ENCODE measurements at regions not wholly inside any gene's neighbourhood (a gene's known extent, or its start where the extent isn't known, plus 50 kb on each side); places are given as distances from the start of the nearest gene placed in this dataset.
"Not testable (repeated sequence)": the region's sequence is repeated elsewhere in the genome, so short reads cannot be mapped to it uniquely, and the experiment has no call there.

DNA sequence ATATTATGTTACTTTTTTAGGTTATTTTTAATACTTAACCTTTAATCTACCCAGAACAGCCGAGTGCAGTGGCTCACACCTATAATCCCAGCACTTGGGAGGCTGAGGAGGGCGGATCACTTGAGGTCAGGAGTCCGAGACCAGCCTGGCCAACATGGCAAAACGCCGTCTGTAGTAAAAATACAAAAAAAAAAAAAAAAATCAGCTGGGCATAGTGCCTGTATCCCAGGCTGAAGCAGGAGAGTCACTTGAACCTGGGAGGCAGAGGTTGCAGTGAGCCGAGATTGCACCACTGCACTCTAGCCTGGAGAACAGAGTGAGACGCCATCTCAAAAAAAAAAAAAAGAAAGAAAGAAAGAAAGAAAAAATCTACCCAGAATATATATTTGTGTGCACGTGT lies 939.8 kb downstream of the TYW1 start:
- TF ChIP-seq, protein P1, sequence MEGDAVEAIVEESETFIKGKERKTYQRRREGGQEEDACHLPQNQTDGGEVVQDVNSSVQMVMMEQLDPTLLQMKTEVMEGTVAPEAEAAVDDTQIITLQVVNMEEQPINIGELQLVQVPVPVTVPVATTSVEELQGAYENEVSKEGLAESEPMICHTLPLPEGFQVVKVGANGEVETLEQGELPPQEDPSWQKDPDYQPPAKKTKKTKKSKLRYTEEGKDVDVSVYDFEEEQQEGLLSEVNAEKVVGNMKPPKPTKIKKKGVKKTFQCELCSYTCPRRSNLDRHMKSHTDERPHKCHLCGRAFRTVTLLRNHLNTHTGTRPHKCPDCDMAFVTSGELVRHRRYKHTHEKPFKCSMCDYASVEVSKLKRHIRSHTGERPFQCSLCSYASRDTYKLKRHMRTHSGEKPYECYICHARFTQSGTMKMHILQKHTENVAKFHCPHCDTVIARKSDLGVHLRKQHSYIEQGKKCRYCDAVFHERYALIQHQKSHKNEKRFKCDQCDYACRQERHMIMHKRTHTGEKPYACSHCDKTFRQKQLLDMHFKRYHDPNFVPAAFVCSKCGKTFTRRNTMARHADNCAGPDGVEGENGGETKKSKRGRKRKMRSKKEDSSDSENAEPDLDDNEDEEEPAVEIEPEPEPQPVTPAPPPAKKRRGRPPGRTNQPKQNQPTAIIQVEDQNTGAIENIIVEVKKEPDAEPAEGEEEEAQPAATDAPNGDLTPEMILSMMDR (IDR thresholded peaks at IDR 0.05; ENCODE audit: low read depth, low read length, poor library complexity, severe bottlenecking), result not testable (repeated sequence)
- not testable (repeated sequence) for TF ChIP-seq EZH2phosphoT487 (IDR thresholded peaks at IDR 0.05; ENCODE audit: borderline replicate concordance, low read length)

All from DOHH2 (cell line).